SK-N-MC (cell line): ENCODE measurements at regions not wholly inside any gene's neighbourhood (a gene's known extent, or its start where the extent isn't known, plus 50 kb on each side); places are given as distances from the start of the nearest gene placed in this dataset.
A peak's percentile ranks its signal among the peaks of the same experiment; 100 is the strongest.

Experiments used
- DNase-seq: peaks from one replicate; pipeline ENCODE4 v3.0.0-alpha.2; 2011; ENCODE audit warnings: low read depth, low spot score
- H3K27ac ChIP-seq: fragments of 200-600 bp; sonication (generic); 2 replicates; pipeline ENCODE4 v1.5.1; 2016; ENCODE audit warnings: mixed run types
- H3K36me3 ChIP-seq: fragments of 200-600 bp; sonication (generic); 2 replicates; pipeline ENCODE4 v1.6.1; 2017; ENCODE audit warnings: antibody characterized with exemption, low read length, mixed read lengths; ENCODE audit not compliant: insufficient read depth
- H3K4me3 ChIP-seq: fragments of 200-600 bp; sonication (generic); 2 replicates; pipeline ENCODE4 v1.5.1; 2016
- H3K9ac ChIP-seq: fragments of 200-600 bp; sonication (generic); 2 replicates; pipeline ENCODE4 v1.8.0; 2017; ENCODE audit warnings: mixed run types, mixed read lengths; ENCODE audit not compliant: insufficient read length
- H3K9me3 ChIP-seq: fragments of 200-600 bp; sonication (generic); 2 replicates; pipeline ENCODE4 v1.6.1; 2017; ENCODE audit warnings: low read depth, mild to moderate bottlenecking, antibody characterized with exemption, low read length, moderate library complexity, mixed read lengths
- EZH2 ChIP-seq: fragments of 200-600 bp; sonication (generic); IDR thresholded peaks from one replicate; pipeline ENCODE4 v1.6.1; 2017; ENCODE audit warnings: antibody characterized with exemption
- FOXP2 ChIP-seq: optimal IDR thresholded peaks from 2 replicates; pipeline ENCODE3; 2011; ENCODE audit warnings: mild to moderate bottlenecking, moderate library complexity; ENCODE audit not compliant: insufficient read depth; ENCODE audit errors: extremely low read length, control extremely low read depth
- POLR2AphosphoS5 ChIP-seq: IDR thresholded peaks from 2 replicates; pipeline ENCODE4 v1.6.1; 2012; ENCODE audit warnings: mild to moderate bottlenecking, low read depth, low read length, borderline replicate concordance

DNA sequence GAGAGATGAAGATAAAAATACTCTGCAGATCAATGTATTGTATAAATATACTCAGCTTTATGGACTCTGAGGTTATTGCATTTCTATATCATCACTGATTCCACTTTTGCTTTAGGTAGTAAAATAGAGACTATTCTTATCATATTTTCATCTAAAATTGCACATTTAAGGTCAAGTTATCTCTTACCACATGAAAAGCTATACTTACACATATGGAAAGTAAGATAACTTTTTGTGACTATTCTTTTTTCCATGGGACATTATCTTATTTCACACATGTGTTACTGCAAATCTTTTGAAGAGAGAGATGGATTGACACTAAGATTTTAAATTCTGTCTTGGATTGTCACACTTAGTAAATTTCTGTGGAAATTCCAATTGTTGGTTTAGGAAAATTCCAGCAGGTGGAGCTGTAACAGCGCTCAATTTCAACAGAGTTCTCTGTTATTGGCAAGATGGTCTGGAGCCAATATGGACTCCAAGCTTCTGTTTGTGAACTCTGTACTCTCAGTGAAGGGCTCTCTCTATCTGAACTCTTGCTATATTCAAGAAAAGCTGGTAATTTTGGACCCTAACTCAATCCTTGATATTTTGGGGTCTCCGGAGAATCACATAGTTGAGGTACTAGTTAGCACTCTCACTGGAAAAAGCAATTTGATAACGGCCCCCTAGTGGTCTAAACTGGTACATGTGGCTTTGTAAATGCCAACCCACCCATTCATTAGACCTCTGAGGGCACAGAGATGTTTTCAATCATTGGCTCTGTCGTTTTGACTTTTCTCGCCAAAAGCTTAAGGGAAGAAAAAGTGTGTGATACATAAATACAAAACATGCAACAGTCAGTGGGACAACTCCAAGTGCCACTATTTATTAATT is 429.7 kb downstream of the ETS1 start:
- Histone ChIP-seq H3K36me3 (no peaks in the 10 kb centered on the region), H3K4me3 (peak overlapping the region; percentile 76), H3K9me3 (no peaks in the 10 kb centered on the region), H3K27ac (no peak overlapping the region), H3K9ac (peak overlapping the region; percentile 64)
- DNase-seq: peak; percentile 65
- TF ChIP-seq POLR2AphosphoS5: no peak
- TF ChIP-seq EZH2: no peak
- TF ChIP-seq FOXP2: no peak

DNA sequence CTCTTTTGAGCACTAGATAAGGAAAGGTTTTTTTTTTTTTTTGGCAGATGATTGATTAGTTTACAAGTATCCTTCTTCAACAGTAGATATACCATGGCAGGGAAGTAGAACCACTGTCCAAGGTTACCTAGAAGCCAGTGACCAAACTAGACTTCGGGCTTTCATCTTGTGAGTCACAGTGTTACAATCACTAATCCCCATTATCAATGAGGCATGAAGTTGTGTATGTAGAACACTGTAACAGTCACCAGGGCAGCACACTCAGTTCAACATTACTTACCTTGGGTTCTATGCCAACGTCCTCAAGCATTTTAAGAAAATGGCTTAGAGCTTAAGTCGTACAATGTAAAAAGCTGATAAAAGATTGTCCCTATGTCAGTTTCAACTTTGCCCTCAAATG is 430.9 kb downstream of the ETS1 start:
- TF ChIP-seq EZH2 (no peak), FOXP2 (no peak), POLR2AphosphoS5 (no peak)

DNA sequence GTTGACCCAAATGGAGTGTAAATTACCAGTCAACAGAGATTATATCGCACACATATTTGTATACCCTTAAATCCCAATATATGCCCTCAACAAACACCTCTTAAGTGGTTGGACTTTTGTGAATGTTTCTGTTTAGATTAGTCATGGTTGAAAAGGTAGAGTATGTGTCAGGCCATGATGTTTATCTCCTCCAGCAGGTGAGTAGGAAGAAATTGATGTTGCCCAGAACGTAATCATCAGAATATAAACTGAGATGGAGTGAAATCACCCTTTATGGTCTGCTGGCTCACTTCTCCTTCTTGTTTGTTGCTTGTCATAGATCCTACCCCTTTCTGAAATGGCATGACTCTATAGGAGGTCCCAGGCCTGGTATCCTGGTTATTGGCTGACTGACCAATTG is 431.8 kb downstream of the ETS1 start:
- TF ChIP-seq POLR2AphosphoS5 (no peak), EZH2 (no peak), FOXP2 (no peak)
- Histone ChIP-seq H3K9ac (no peak overlapping the region), H3K27ac (no peak overlapping the region), H3K9me3 (no peaks in the 10 kb centered on the region), H3K36me3 (no peaks in the 10 kb centered on the region), H3K4me3 (no peak overlapping the region)
- DNase-seq: no peak

More for the DNA sequence above, 430.9 kb downstream of the ETS1 start:
- Histone ChIP-seq H3K9ac (no peak overlapping the region), H3K9me3 (no peaks in the 10 kb centered on the region), H3K27ac (no peak overlapping the region), H3K4me3 (no peak overlapping the region), H3K36me3 (no peaks in the 10 kb centered on the region)
- DNase-seq: no peak

DNA sequence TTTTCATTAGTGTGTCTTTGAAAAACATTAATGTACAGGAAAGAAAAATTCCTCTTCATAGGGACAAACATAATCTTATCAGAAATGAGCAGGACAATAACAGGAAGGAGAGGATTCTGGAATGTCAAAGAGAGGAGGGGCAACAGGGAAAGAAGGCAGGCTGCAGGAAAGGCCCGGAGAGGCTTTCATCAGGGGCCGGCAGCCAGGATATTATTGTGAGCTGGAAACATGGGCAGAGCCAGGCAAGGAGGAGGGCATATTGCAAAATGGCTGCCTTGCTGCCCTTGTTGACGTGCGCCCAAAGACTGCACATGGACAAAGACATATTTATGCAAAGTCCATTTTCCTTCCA is 433.7 kb downstream of the ETS1 start:
- no peak overlapping the region for H3K9ac ChIP-seq
- DNase-seq: no peak
- H3K27ac ChIP-seq: no peak overlapping the region
- no peak for TF ChIP-seq EZH2
- TF ChIP-seq FOXP2: no peak
- TF ChIP-seq POLR2AphosphoS5: no peak
- no peaks in the 10 kb centered on the region for H3K9me3 ChIP-seq
- H3K36me3 ChIP-seq: no peaks in the 10 kb centered on the region
- H3K4me3 ChIP-seq: no peak overlapping the region

DNA sequence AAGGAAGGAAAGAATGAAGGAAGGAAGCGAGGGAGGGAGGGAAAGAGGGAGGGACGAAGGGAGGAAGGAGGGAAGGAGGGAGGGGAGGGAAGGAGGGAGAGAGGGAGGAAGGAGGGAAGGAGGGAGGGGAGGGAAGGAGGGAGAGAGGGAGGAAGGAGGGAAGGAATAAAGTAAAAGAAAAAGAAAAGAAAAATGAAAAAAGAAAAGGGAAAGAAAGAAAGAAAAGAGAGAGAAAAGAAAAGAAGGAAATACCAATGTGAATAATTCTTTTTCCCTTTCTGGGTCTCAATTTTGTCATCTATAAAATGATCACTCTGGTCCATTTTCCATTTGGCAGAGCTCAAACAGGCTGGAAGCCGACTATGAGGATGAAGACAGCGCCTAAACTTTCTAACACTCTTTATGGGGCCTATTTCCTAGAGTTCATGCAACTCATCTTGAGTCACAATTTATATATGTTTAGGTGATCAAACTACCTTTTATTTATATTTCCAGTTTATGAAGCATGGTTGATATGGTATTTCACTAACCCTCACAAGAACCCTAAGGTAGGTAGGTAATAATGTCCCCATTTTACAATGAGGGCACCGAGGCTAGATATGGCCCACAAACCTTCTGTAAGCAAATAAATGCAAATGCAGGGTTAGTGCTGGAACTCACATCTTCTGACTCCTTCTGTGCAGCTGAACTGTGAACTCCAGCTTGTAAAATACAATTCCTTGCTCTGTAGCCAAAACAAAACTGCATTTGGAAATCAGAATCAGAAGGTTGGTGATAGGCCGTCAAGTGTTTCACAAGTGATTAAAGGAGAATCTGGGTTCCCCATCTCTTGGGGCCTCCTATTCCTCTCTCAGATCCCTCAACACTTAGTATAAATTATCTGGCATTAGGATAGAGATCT is 434.3 kb downstream of the ETS1 start:
- H3K27ac ChIP-seq: no peak overlapping the region
- H3K9me3 ChIP-seq: no peaks in the 10 kb centered on the region
- no peak overlapping the region for H3K9ac ChIP-seq
- no peak for DNase-seq
- no peaks in the 10 kb centered on the region for H3K36me3 ChIP-seq
- TF ChIP-seq POLR2AphosphoS5: no peak
- no peak for TF ChIP-seq EZH2
- TF ChIP-seq FOXP2: no peak
- H3K4me3 ChIP-seq: no peak overlapping the region

DNA sequence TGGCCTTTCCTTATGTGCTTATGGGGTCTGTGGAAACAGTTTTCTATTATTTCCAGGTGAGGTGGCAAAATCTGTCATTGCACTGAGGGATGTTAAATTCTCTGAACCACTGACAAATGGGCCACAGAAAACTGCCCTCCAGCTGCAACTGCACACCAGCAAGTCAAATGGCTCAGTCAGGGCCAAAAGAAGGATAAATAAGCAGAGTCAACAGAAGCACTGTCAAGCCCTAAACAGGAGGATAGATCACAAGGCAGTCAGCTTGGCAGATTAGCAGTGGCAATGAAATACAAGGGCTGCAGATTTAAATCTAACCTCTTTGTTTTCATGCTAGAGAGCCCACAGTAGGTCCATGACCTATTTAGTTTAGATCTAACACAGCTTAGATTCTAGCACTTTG is 435.6 kb downstream of the ETS1 start:
- no peaks in the 10 kb centered on the region for H3K36me3 ChIP-seq
- no peaks in the 10 kb centered on the region for H3K9me3 ChIP-seq
- no peak overlapping the region for H3K4me3 ChIP-seq
- DNase-seq: no peak
- no peak overlapping the region for H3K9ac ChIP-seq
- H3K27ac ChIP-seq: no peak overlapping the region
- no peak for TF ChIP-seq FOXP2
- no peak for TF ChIP-seq EZH2
- TF ChIP-seq POLR2AphosphoS5: no peak

DNA sequence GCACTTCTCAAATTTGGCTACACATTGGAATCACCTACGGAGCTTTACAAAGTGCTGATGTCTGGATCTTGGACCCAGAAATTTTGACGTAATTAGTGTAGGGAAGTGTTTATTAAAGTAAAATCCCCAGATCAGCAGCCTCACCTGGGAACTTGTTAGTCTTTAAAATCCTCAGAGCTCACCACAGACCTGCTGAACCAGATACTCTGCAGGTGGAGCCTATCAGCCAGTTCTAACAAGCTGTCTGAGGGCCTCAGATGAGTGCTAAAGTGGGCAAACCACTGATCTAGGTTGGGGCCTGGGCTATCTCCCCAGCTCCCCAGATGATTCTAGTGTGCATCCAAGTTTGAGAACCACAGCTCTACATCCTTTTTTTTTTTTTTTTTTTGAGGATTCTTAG is 436.0 kb downstream of the ETS1 start:
- DNase-seq: no peak

DNA sequence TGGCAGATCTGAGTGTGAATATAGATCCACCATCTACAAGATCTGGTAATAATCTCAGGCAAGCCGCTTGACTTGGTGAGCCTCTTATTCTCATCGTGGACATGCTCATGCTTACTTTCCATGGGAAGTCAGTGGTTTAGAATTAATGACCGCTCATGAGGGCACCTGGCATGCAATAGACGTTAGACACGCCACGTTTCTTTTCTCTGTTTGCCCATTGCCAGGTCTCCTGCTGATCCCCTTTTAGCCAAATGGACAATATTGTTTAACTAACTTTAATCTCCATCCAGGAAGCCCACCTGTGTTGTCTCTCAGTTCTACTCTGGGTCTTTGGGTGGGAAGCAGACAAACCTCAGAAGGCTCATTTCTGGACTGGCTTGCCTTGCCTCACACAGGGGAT is 439.1 kb downstream of the ETS1 start:
- TF ChIP-seq POLR2AphosphoS5 (no peak), FOXP2 (no peak), EZH2 (no peak)
- no peak overlapping the region for H3K4me3 ChIP-seq
- no peaks in the 10 kb centered on the region for H3K36me3 ChIP-seq
- H3K9ac ChIP-seq: no peak overlapping the region
- H3K9me3 ChIP-seq: no peaks in the 10 kb centered on the region
- no peak overlapping the region for H3K27ac ChIP-seq
- no peak for DNase-seq

More for the DNA sequence above, 436.0 kb downstream of the ETS1 start:
- Histone ChIP-seq H3K9ac (no peak overlapping the region), H3K9me3 (no peaks in the 10 kb centered on the region), H3K36me3 (no peaks in the 10 kb centered on the region), H3K4me3 (no peak overlapping the region), H3K27ac (no peak overlapping the region)
- TF ChIP-seq POLR2AphosphoS5: no peak
- no peak for TF ChIP-seq FOXP2
- TF ChIP-seq EZH2: no peak
